Astrocyte (in vitro differentiated cells and primary cell): ENCODE measurements at regions not wholly inside any gene's neighbourhood (a gene's known extent, or its start where the extent isn't known, plus 50 kb on each side); places are given as distances from the start of the nearest gene placed in this dataset.

Experiments used
- DNase-seq: peaks from one replicate; pipeline ENCODE4 v3.0.0-alpha.2; 2010; ENCODE audit warnings: low read depth
- FAIRE-seq: peaks from 2 replicates; lab custom pipeline; 2011; peaks lifted over from hg19 to GRCh38; lab: Jason Lieb, UNC
- H2AFZ ChIP-seq: 2 replicates; pipeline ENCODE4 v1.6.0; 2012; ENCODE audit warnings: low read depth, low read length, inconsistent platforms
- H3K27ac ChIP-seq: 2 replicates; pipeline ENCODE4 v1.5.1; 2011; ENCODE audit warnings: low read depth, low read length, inconsistent platforms
- H3K27me3 ChIP-seq: 2 replicates; pipeline ENCODE4 v1.6.0; 2011; ENCODE audit warnings: low read length, inconsistent platforms; ENCODE audit not compliant: insufficient read depth
- H3K36me3 ChIP-seq: 2 replicates; pipeline ENCODE4 v1.5.1; 2011; ENCODE audit warnings: low read length, inconsistent platforms; ENCODE audit not compliant: insufficient read depth
- H3K4me1 ChIP-seq: 2 replicates; pipeline ENCODE4 v1.5.1; 2011; ENCODE audit warnings: low read length, inconsistent platforms; ENCODE audit not compliant: insufficient read depth
- H3K4me2 ChIP-seq: 2 replicates; pipeline ENCODE4 v1.6.0; 2012; ENCODE audit warnings: low read length, inconsistent platforms
- H3K4me3 ChIP-seq: 2 replicates; pipeline ENCODE4 v1.5.1; 2011; ENCODE audit warnings: low read depth, mild to moderate bottlenecking, low read length, inconsistent platforms; ENCODE audit not compliant: insufficient read depth
- H3K79me2 ChIP-seq: 2 replicates; pipeline ENCODE4 v1.6.0; 2012; ENCODE audit warnings: mild to moderate bottlenecking, low read length, inconsistent platforms; ENCODE audit not compliant: insufficient read depth
- H3K9ac ChIP-seq: 2 replicates; pipeline ENCODE4 v1.6.0; 2012; ENCODE audit warnings: mild to moderate bottlenecking, low read length, inconsistent platforms
- H3K9me3 ChIP-seq: 2 replicates; pipeline ENCODE4 v1.5.1; 2012; ENCODE audit warnings: low read depth, mild to moderate bottlenecking, low read length, inconsistent platforms; ENCODE audit not compliant: insufficient read depth
- H4K20me1 ChIP-seq: 2 replicates; pipeline ENCODE4 v1.6.0; 2012; ENCODE audit warnings: low read length, inconsistent platforms; ENCODE audit not compliant: insufficient read depth
- H3K27ac Mint-ChIP-seq: one replicate; pipeline ENCODE4 v1.8.0; 2021; ENCODE audit warnings: mild to moderate bottlenecking, mixed read lengths; ENCODE audit not compliant: unreplicated experiment
- H3K27me3 Mint-ChIP-seq: one replicate; pipeline ENCODE4 v1.8.0; 2021; ENCODE audit warnings: low read depth, mixed read lengths; ENCODE audit not compliant: unreplicated experiment
- H3K36me3 Mint-ChIP-seq: one replicate; pipeline ENCODE4 v1.8.0; 2021; ENCODE audit warnings: low read depth, mixed read lengths; ENCODE audit not compliant: unreplicated experiment
- H3K4me1 Mint-ChIP-seq: one replicate; pipeline ENCODE4 v1.8.0; 2021; ENCODE audit warnings: low read depth, mixed read lengths; ENCODE audit not compliant: unreplicated experiment
- H3K4me3 Mint-ChIP-seq: one replicate; pipeline ENCODE4 v1.8.0; 2021; ENCODE audit warnings: mild to moderate bottlenecking, moderate library complexity, mixed read lengths; ENCODE audit not compliant: unreplicated experiment
- H3K9me3 Mint-ChIP-seq: one replicate; pipeline ENCODE4 v1.8.0; 2021; ENCODE audit warnings: mild to moderate bottlenecking, mixed read lengths; ENCODE audit not compliant: unreplicated experiment
- EZH2 ChIP-seq: IDR thresholded peaks from 2 replicates; pipeline ENCODE4 v1.6.1; 2012; ENCODE audit warnings: mild to moderate bottlenecking, low read length, inconsistent platforms; ENCODE audit not compliant: insufficient read depth
- TF ChIP-seq, protein P1 (sequence below): IDR thresholded peaks from 2 replicates; pipeline ENCODE4 v1.5.1; 2011; ENCODE audit warnings: low read depth, mild to moderate bottlenecking, inconsistent platforms, low read length, moderate library complexity; ENCODE audit not compliant: insufficient read depth

GRCh38 chr4:156029691-156030090, 76.0 kb upstream of the CTSO start:
- no peak overlapping the region for H3K27ac ChIP-seq
- Mint-ChIP-seq H3K27me3 (no peaks in the 10 kb centered on the region), H3K9me3 (no peaks in the 10 kb centered on the region), H3K27ac (no peak overlapping the region), H3K4me1 (no peaks in the 10 kb centered on the region), H3K36me3 (no peaks in the 10 kb centered on the region), H3K4me3 (no peak overlapping the region)
- no peak for FAIRE-seq
- no peaks in the 10 kb centered on the region for H3K4me1 ChIP-seq
- DNase-seq = no peak
- H3K36me3 ChIP-seq = no peaks in the 10 kb centered on the region
- H3K4me2 ChIP-seq = no peak overlapping the region
- no peak overlapping the region for H3K4me3 ChIP-seq
- H3K9me3 ChIP-seq = no peaks in the 10 kb centered on the region
- no peaks in the 10 kb centered on the region for H3K27me3 ChIP-seq
- H4K20me1 ChIP-seq = no peaks in the 10 kb centered on the region
- no peaks in the 10 kb centered on the region for H3K79me2 ChIP-seq
- TF ChIP-seq, protein P1, sequence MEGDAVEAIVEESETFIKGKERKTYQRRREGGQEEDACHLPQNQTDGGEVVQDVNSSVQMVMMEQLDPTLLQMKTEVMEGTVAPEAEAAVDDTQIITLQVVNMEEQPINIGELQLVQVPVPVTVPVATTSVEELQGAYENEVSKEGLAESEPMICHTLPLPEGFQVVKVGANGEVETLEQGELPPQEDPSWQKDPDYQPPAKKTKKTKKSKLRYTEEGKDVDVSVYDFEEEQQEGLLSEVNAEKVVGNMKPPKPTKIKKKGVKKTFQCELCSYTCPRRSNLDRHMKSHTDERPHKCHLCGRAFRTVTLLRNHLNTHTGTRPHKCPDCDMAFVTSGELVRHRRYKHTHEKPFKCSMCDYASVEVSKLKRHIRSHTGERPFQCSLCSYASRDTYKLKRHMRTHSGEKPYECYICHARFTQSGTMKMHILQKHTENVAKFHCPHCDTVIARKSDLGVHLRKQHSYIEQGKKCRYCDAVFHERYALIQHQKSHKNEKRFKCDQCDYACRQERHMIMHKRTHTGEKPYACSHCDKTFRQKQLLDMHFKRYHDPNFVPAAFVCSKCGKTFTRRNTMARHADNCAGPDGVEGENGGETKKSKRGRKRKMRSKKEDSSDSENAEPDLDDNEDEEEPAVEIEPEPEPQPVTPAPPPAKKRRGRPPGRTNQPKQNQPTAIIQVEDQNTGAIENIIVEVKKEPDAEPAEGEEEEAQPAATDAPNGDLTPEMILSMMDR = no peak
- no peak for TF ChIP-seq EZH2
- no peak overlapping the region for H2AFZ ChIP-seq
- H3K9ac ChIP-seq = no peak overlapping the region

- H2AFZ ChIP-seq = no peak overlapping the region
- no peaks in the 10 kb centered on the region for H3K79me2 ChIP-seq
- TF ChIP-seq, protein P1 = no peak
- TF ChIP-seq EZH2 = no peak
- H3K4me1 ChIP-seq = no peaks in the 10 kb centered on the region
- no peak overlapping the region for H3K27ac Mint-ChIP-seq
- DNase-seq (no peak), FAIRE-seq (no peak)
- H3K27ac ChIP-seq = no peak overlapping the region
- no peaks in the 10 kb centered on the region for H3K27me3 ChIP-seq
- no peak overlapping the region for H3K9ac ChIP-seq
- H3K36me3 ChIP-seq = no peaks in the 10 kb centered on the region
- H3K4me1 Mint-ChIP-seq = no peaks in the 10 kb centered on the region
- no peak overlapping the region for H3K4me2 ChIP-seq
- H3K9me3 ChIP-seq = no peaks in the 10 kb centered on the region
- no peak overlapping the region for H3K4me3 Mint-ChIP-seq
- no peaks in the 10 kb centered on the region for H4K20me1 ChIP-seq
- H3K9me3 Mint-ChIP-seq = peaks cover 3% of the 10 kb centered on the region
- H3K27me3 Mint-ChIP-seq = peaks cover 3% of the 10 kb centered on the region
- no peaks in the 10 kb centered on the region for H3K36me3 Mint-ChIP-seq
- H3K4me3 ChIP-seq = no peak overlapping the region
Measured at GRCh38 chr4:156021298-156021697, 67.6 kb upstream of the CTSO start.

DNA sequence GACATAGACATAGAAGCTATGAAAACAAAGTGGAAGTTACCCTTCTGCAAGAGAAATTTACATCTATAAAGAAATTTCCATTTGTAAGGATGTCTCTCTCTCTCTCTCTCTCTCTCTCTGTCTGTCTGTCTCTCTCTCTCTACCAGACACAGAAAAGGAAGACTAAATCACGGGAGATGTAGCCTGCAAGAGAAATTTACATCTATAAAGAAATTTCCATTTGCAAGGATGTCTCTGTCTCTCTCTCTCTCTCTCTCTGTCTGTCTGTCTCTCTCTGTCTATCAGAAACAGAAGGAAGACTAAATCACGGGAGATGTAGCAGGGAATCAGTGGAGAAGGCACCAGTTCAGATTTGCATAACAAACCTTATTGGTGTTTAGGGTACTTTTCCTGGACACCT, 65.6 kb upstream of the CTSO start:
- no peak overlapping the region for H3K4me3 Mint-ChIP-seq
- no peaks in the 10 kb centered on the region for H3K36me3 Mint-ChIP-seq
- no peaks in the 10 kb centered on the region for H3K4me1 Mint-ChIP-seq
- H3K9me3 Mint-ChIP-seq = peaks cover 3% of the 10 kb centered on the region
- H3K27ac Mint-ChIP-seq = no peak overlapping the region
- no peak for TF ChIP-seq EZH2
- TF ChIP-seq, protein P1 = no peak
- no peaks in the 10 kb centered on the region for H3K4me1 ChIP-seq
- H3K27ac ChIP-seq = no peak overlapping the region
- no peaks in the 10 kb centered on the region for H4K20me1 ChIP-seq
- H3K9me3 ChIP-seq = no peaks in the 10 kb centered on the region
- H2AFZ ChIP-seq = no peak overlapping the region
- no peaks in the 10 kb centered on the region for H3K36me3 ChIP-seq
- no peaks in the 10 kb centered on the region for H3K27me3 ChIP-seq
- H3K27me3 Mint-ChIP-seq = peaks cover 3% of the 10 kb centered on the region
- FAIRE-seq (no peak), DNase-seq (no peak)
- H3K4me2 ChIP-seq = no peak overlapping the region
- no peak overlapping the region for H3K9ac ChIP-seq
- H3K79me2 ChIP-seq = no peaks in the 10 kb centered on the region
- no peak overlapping the region for H3K4me3 ChIP-seq
